CD14-positive monocyte (primary cell): ENCODE measurements at regions not wholly inside any gene's neighbourhood (a gene's known extent, or its start where the extent isn't known, plus 50 kb on each side); places are given as distances from the start of the nearest gene placed in this dataset.

Source experiments
- DNase-seq, 3 donors: peaks; one replicate each; pipeline ENCODE4 v3.0.0-alpha.2; 2011 to 2022
- H2AFZ ChIP-seq: 2 replicates; pipeline ENCODE4 v1.6.0; 2012; ENCODE audit warnings: mild to moderate bottlenecking, low read depth, low read length, inconsistent platforms; ENCODE audit not compliant: insufficient read depth, poor library complexity, severe bottlenecking
- H3K27ac ChIP-seq, 2 donors: 1 replicate in 1 of 2; 2 replicates in 1 of 2; pipeline ENCODE4 v1.5.1; 2012 to 2013; ENCODE audit warnings: low read length in 2 of 2, control low read depth in 1 of 2, inconsistent platforms in 1 of 2, low read depth in 1 of 2, mild to moderate bottlenecking in 1 of 2
- H3K27me3 ChIP-seq, 2 donors: one replicate each; pipeline versions ENCODE4 v1.6.0 to v1.6.1; 2011 to 2013; ENCODE audit warnings: low read length in 2 of 2; ENCODE audit not compliant: control insufficient read depth in 2 of 2, insufficient read depth in 2 of 2
- H3K36me3 ChIP-seq, 2 donors: replicated peaks in 1 of 2; 1 replicate in 1 of 2; 2 replicates in 1 of 2; pipeline versions ENCODE4 v1.5.1 to v1.6.1; 2012 to 2013; ENCODE audit warnings: low read length in 2 of 2, control low read depth in 1 of 2, inconsistent platforms in 1 of 2, mild to moderate bottlenecking in 1 of 2; ENCODE audit not compliant: insufficient read depth in 2 of 2, control insufficient read depth in 1 of 2
- H3K4me1 ChIP-seq, 2 donors: 1 replicate in 1 of 2; 2 replicates in 1 of 2; pipeline versions ENCODE4 v1.5.1 to v1.6.1; 2012 to 2013; ENCODE audit warnings: low read length in 2 of 2, control low read depth in 1 of 2, inconsistent platforms in 1 of 2, mild to moderate bottlenecking in 1 of 2, moderate library complexity in 1 of 2; ENCODE audit not compliant: insufficient read depth in 2 of 2, control insufficient read depth in 1 of 2
- H3K4me2 ChIP-seq: replicated peaks from 2 replicates; pipeline ENCODE3; 2012; ENCODE audit warnings: low read length, moderate library complexity, mild to moderate bottlenecking; ENCODE audit not compliant: poor library complexity, severe bottlenecking; ENCODE audit errors: extremely low read depth
- H3K4me3 ChIP-seq, 3 experiments: fragments of 200-600 bp in 1 of 3; sonication (generic) in 1 of 3; replicated peaks in 1 of 3; 1 replicate in 2 of 3; 2 replicates in 1 of 3; pipeline ENCODE4 v1.5.1; 2011 to 2013; ENCODE audit warnings: low read length in 3 of 3, mild to moderate bottlenecking in 3 of 3, control low read depth in 2 of 3, low read depth in 2 of 3, inconsistent platforms in 1 of 3, moderate library complexity in 1 of 3
- H3K79me2 ChIP-seq: 2 replicates; pipeline ENCODE4 v1.6.0; 2012; ENCODE audit warnings: mild to moderate bottlenecking, control low read depth, inconsistent platforms, low read length, moderate library complexity; ENCODE audit not compliant: insufficient read depth
- H3K9ac ChIP-seq: 2 replicates; pipeline ENCODE4 v1.6.0; 2017; ENCODE audit warnings: low read length, mild to moderate bottlenecking; ENCODE audit not compliant: insufficient read depth, poor library complexity, severe bottlenecking
- H3K9me3 ChIP-seq, 2 donors: replicated peaks in 1 of 2; 1 replicate in 1 of 2; 2 replicates in 1 of 2; pipeline versions ENCODE4 v1.5.1 to v1.6.1; 2012 to 2013; ENCODE audit warnings: low read length in 2 of 2, control low read depth in 1 of 2; ENCODE audit not compliant: control insufficient read depth in 1 of 2, insufficient read depth in 1 of 2
- H4K20me1 ChIP-seq: 2 replicates; pipeline ENCODE4 v1.6.0; 2012; ENCODE audit warnings: mild to moderate bottlenecking, low read length, control low read depth, moderate library complexity; ENCODE audit not compliant: insufficient read depth
- H3K27ac Mint-ChIP-seq, 7 donors: one replicate each; pipeline ENCODE4 v1.8.0; 2020; ENCODE audit warnings: mild to moderate bottlenecking in 7 of 7, mixed read lengths in 7 of 7, moderate library complexity in 6 of 7, inconsistent platforms in 2 of 7
- H3K27me3 Mint-ChIP-seq, 3 donors: one replicate each; pipeline ENCODE4 v1.8.0; 2021 to 2022; ENCODE audit warnings: low read depth in 3 of 3, mild to moderate bottlenecking in 3 of 3, mixed read lengths in 3 of 3, moderate library complexity in 3 of 3, inconsistent platforms in 1 of 3
- H3K36me3 Mint-ChIP-seq, 2 donors: one replicate each; pipeline ENCODE4 v1.8.0; 2020; ENCODE audit warnings: mixed read lengths in 2 of 2, inconsistent platforms in 1 of 2, mild to moderate bottlenecking in 1 of 2
- H3K4me1 Mint-ChIP-seq: one replicate; pipeline ENCODE4 v1.8.0; 2020; ENCODE audit warnings: mild to moderate bottlenecking, mixed read lengths
- H3K4me3 Mint-ChIP-seq, 2 donors: one replicate each; pipeline ENCODE4 v1.8.0; 2020; ENCODE audit warnings: mild to moderate bottlenecking in 2 of 2, mixed read lengths in 2 of 2, moderate library complexity in 1 of 2
- H3K9me3 Mint-ChIP-seq, 7 donors: one replicate each; pipeline ENCODE4 v1.8.0; 2020 to 2022; ENCODE audit warnings: mixed read lengths in 7 of 7, mild to moderate bottlenecking in 6 of 7, moderate library complexity in 6 of 7, inconsistent platforms in 2 of 7
- WGBS: methylation state at CpG from one replicate; pipeline ENCODE4 v1.1.5; 2013; ENCODE audit warnings: missing lambda C conversion rate; ENCODE audit not compliant: insufficient coverage; 5-methylcytosine and 5-hydroxymethylcytosine counted together
- intact Hi-C, 2 donors: fragments of 100-400 bp; cut with micrococcal nuclease; formaldehyde crosslinking; loops; one replicate each; pipeline versions ENCODE4 v1.15.0 to v1.15.1; 2023
- TF ChIP-seq, protein P1 (sequence below): fragments of 200-600 bp; IDR thresholded peaks from one replicate; pipeline ENCODE4 v1.8.0; 2022; ENCODE audit warnings: antibody characterized with exemption, mild to moderate bottlenecking

GRCh38 chr12:25755971-25756260 is 202.6 kb upstream of the RASSF8 start:
- H3K9me3 ChIP-seq: no peaks in the 10 kb centered on the region
- no peak overlapping the region for H3K4me3 ChIP-seq
- Mint-ChIP-seq H3K4me3 (no peak overlapping the region), H3K27ac (no peak overlapping the region), H3K36me3 (no peaks in the 10 kb centered on the region), H3K27me3 (peaks cover 0 to 5% (median 2%) of the 10 kb centered on the region in 3 donors), H3K9me3 (peaks cover 0 to 3% (median 0%) of the 10 kb centered on the region in 7 donors), H3K4me1 (no peaks in the 10 kb centered on the region)
- H4K20me1 ChIP-seq: no peaks in the 10 kb centered on the region
- no peak overlapping the region for H3K9ac ChIP-seq
- H3K79me2 ChIP-seq: no peaks in the 10 kb centered on the region
- no CpG with 5 or more reads among the region's 2 CpGs for WGBS
- no peak overlapping the region for H2AFZ ChIP-seq
- H3K4me1 ChIP-seq: no peaks in the 10 kb centered on the region
- no peak overlapping the region for H3K27ac ChIP-seq
- intact Hi-C loops: no loop called here
- H3K27me3 ChIP-seq: no peaks in the 10 kb centered on the region
- H3K4me2 ChIP-seq: no peak overlapping the region
- H3K36me3 ChIP-seq: no peaks in the 10 kb centered on the region
- TF ChIP-seq, protein P1, sequence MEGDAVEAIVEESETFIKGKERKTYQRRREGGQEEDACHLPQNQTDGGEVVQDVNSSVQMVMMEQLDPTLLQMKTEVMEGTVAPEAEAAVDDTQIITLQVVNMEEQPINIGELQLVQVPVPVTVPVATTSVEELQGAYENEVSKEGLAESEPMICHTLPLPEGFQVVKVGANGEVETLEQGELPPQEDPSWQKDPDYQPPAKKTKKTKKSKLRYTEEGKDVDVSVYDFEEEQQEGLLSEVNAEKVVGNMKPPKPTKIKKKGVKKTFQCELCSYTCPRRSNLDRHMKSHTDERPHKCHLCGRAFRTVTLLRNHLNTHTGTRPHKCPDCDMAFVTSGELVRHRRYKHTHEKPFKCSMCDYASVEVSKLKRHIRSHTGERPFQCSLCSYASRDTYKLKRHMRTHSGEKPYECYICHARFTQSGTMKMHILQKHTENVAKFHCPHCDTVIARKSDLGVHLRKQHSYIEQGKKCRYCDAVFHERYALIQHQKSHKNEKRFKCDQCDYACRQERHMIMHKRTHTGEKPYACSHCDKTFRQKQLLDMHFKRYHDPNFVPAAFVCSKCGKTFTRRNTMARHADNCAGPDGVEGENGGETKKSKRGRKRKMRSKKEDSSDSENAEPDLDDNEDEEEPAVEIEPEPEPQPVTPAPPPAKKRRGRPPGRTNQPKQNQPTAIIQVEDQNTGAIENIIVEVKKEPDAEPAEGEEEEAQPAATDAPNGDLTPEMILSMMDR: no peak
- DNase-seq: no peak

GRCh38 chr12:25757037-25757665 is 201.3 kb upstream of the RASSF8 start:
- intact Hi-C loops: no loop called here
- no peaks in the 10 kb centered on the region for H3K4me1 ChIP-seq
- no peak overlapping the region for H2AFZ ChIP-seq
- no peak overlapping the region for H3K9ac ChIP-seq
- H3K4me3 Mint-ChIP-seq: no peak overlapping the region
- H3K27me3 ChIP-seq: no peaks in the 10 kb centered on the region
- no peak overlapping the region for H3K4me3 ChIP-seq
- no peaks in the 10 kb centered on the region for H3K36me3 ChIP-seq
- H3K79me2 ChIP-seq: no peaks in the 10 kb centered on the region
- peaks cover 0 to 5% (median 2%) of the 10 kb centered on the region in 3 donors for H3K27me3 Mint-ChIP-seq
- H4K20me1 ChIP-seq: no peaks in the 10 kb centered on the region
- TF ChIP-seq, protein P1: no peak
- H3K27ac ChIP-seq: no peak overlapping the region
- WGBS: 100% methylated on average over 1 of the region's 1 CpG
- H3K9me3 Mint-ChIP-seq: peaks cover 0 to 4% (median 2%) of the 10 kb centered on the region in 7 donors
- no peaks in the 10 kb centered on the region for H3K36me3 Mint-ChIP-seq
- no peak for DNase-seq
- H3K4me1 Mint-ChIP-seq: no peaks in the 10 kb centered on the region
- H3K9me3 ChIP-seq: no peaks in the 10 kb centered on the region
- no peak overlapping the region for H3K27ac Mint-ChIP-seq
- no peak overlapping the region for H3K4me2 ChIP-seq
